WERI-Rb-1 (cell line): ENCODE measurements at regions not wholly inside any gene's neighbourhood (a gene's known extent, or its start where the extent isn't known, plus 50 kb on each side); places are given as distances from the start of the nearest gene placed in this dataset.

Experiments used
- DNase-seq: peaks from one replicate; pipeline ENCODE4 v3.0.0-alpha.2; 2020
- H3K27ac ChIP-seq: fragments of 250-450 bp; sonication (Bioruptor Pico); 2 replicates; pipeline ENCODE4 v1.5.1; 2020; ENCODE audit warnings: mild to moderate bottlenecking, moderate library complexity
- H3K27me3 ChIP-seq: fragments of 250-450 bp; sonication (Bioruptor Pico); 2 replicates; pipeline ENCODE4 v1.5.1; 2021; ENCODE audit warnings: mild to moderate bottlenecking, low read depth, moderate library complexity; ENCODE audit not compliant: insufficient read depth, severe bottlenecking
- H3K36me3 ChIP-seq: fragments of 250-450 bp; sonication (Bioruptor Pico); 2 replicates; pipeline ENCODE4 v1.5.1; 2020; ENCODE audit warnings: mild to moderate bottlenecking, moderate library complexity
- H3K4me3 ChIP-seq: 2 replicates; pipeline ENCODE4 v1.5.1; 2011; ENCODE audit warnings: low read depth, mild to moderate bottlenecking, control low read depth, low read length
- H3K9me3 ChIP-seq: fragments of 250-450 bp; sonication (Bioruptor Pico); 2 replicates; pipeline ENCODE4 v1.5.1; 2021; ENCODE audit warnings: mild to moderate bottlenecking, moderate library complexity; ENCODE audit not compliant: severe bottlenecking
- CTCF ChIP-seq: IDR thresholded peaks from 2 replicates; pipeline ENCODE4 v1.5.1; 2011; ENCODE audit warnings: low read depth, mild to moderate bottlenecking, control low read depth, inconsistent platforms, low read length

DNA sequence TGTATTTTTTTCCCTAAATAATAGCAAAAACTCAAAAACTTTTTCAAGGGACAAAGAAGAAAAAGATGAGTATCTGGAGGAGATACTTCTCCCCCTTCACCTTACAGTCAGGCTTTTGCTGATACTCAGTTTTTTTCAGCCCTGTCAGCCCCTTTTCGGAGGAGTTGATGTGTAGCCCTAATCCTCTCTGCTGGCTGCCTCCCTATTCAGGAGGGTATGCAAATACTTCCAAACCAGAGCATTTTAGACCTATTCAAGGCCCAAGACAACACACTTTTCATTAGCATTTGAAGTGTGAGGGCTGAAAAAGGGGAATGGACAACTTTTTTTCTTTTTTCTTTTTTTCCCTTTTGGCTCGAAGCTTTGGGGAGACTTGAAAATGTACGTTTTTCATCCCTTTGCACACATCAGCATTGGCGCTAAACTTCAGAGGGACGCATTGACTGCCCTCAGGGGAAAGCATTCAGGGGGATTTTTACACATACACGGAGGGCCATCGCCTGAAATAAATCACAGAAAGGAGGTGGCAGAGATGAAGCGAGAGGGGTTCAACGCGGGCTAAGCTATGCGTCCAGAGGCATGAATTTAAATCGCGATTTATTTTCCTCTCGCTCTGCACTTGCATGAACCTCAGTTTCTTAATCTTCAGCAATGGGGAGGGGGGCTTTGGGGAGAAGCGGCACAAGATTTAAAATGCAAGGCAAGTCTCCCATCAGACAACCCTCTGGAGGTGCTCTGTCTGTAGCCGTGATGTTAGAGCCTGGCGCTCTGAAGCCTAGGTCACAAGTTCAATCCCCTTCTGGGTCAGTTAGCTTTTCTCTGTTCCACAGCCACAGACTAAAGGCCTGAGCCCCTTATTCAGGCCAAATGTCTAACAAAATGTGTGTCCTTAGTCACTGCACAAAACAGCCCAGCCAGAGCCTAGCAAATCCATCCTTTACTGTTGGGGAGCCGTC lies 86.3 kb downstream of the ASCL1 start:
- no peak for DNase-seq

DNA sequence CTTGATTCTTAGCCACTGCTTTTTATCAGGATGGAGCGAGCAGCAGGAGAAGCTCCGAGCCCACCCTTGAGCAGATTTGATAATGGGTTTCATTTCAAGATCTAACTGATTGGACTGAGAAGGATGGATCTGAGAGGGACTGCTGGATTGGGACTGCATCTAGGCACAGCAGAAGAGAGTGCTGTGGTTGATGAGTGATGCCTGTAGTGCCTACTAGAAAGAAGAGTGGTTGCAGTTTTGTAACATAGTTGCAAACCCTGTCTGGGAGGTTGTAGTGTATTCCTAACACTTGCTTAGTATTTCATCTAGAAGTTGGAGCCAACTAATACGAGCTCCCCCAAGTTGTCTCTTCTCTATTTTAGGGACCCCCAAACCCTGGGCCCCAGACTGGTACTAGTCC lies 88.7 kb downstream of the ASCL1 start:
- Histone ChIP-seq H3K27ac (no peak overlapping the region), H3K27me3 (no peaks in the 10 kb centered on the region), H3K36me3 (no peaks in the 10 kb centered on the region), H3K9me3 (no peaks in the 10 kb centered on the region), H3K4me3 (no peak overlapping the region)
- no peak for TF ChIP-seq CTCF
- no peak for DNase-seq

More for the DNA sequence above, 86.3 kb downstream of the ASCL1 start:
- Histone ChIP-seq H3K27ac (no peak overlapping the region), H3K9me3 (no peaks in the 10 kb centered on the region), H3K36me3 (no peaks in the 10 kb centered on the region), H3K27me3 (no peaks in the 10 kb centered on the region), H3K4me3 (peak overlapping the region; percentile 9)
- no peak for TF ChIP-seq CTCF

GRCh38 chr12:103050273-103050672 lies 92.8 kb downstream of the ASCL1 start:
- Histone ChIP-seq H3K36me3 (no peaks in the 10 kb centered on the region), H3K4me3 (no peak overlapping the region), H3K27me3 (no peaks in the 10 kb centered on the region), H3K9me3 (no peaks in the 10 kb centered on the region), H3K27ac (0 out of 2 replicates have a peak overlapping the region, but pooled peaks have one; percentile 16)
- DNase-seq, result no peak
- no peak for TF ChIP-seq CTCF

- H3K9me3 ChIP-seq, result no peaks in the 10 kb centered on the region
- TF ChIP-seq CTCF, result no peak
- DNase-seq, result no peak
These were observed 95.6 kb downstream of the ASCL1 start for GRCh38 chr12:103053089-103053488.

GRCh38 chr12:103073630-103074029 lies 116.2 kb downstream of the ASCL1 start:
- Histone ChIP-seq H3K36me3 (no peaks in the 10 kb centered on the region), H3K27me3 (no peaks in the 10 kb centered on the region), H3K4me3 (no peak overlapping the region), H3K27ac (no peak overlapping the region), H3K9me3 (no peaks in the 10 kb centered on the region)
- TF ChIP-seq CTCF, result no peak
- no peak for DNase-seq

More at GRCh38 chr12:103053089-103053488, 95.6 kb downstream of the ASCL1 start:
- Histone ChIP-seq H3K27me3 (no peaks in the 10 kb centered on the region), H3K36me3 (no peaks in the 10 kb centered on the region), H3K27ac (no peak overlapping the region), H3K4me3 (no peak overlapping the region)

GRCh38 chr12:103075848-103076247 lies 118.4 kb downstream of the ASCL1 start:
- Histone ChIP-seq H3K9me3 (no peaks in the 10 kb centered on the region), H3K27ac (no peak overlapping the region), H3K4me3 (no peak overlapping the region), H3K36me3 (no peaks in the 10 kb centered on the region), H3K27me3 (no peaks in the 10 kb centered on the region)
- no peak for TF ChIP-seq CTCF
- DNase-seq, result no peak
